ENCODE measurements at regions not wholly inside any gene's neighbourhood (a gene's known extent, or its start where the extent isn't known, plus 50 kb on each side); places are given as distances from the start of the nearest gene placed in this dataset.

DNA sequence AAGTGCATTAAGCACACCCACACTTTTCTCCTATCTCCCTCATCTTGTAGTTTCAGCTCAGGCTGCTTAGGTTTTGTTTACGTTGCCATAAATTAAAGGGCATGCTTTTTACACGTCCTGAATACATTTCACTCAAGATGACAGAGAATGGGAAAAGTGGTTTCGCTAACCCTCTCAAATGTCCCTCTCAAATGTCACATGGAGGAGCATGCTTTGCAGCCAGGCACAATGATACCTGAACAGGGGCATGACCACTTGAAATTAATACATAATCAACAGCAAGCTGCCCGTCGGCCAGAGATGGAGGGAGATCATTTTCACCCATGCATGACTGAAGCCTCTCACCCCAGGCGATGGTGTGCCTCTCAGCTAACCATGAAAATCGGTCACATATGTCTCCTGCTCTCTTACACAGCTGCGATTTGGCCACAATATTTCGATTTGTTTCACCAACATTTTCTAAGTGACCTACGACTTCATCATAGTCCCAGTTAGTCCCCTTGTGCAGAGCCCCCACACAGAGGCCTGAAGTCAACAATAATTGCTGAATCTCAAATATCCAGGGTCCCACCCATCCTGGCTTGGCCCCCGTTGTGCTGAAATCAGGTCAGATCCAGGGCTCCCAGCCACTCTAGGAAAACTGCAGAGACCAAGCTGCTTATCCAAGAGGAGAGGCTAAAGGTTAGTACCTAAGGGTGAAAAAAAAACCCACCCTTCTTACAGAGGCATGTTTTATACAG, 373.9 kb upstream of the NFE2L3 start:
- no peak for DNase-seq (ENCODE audit: low spot score)

DNA sequence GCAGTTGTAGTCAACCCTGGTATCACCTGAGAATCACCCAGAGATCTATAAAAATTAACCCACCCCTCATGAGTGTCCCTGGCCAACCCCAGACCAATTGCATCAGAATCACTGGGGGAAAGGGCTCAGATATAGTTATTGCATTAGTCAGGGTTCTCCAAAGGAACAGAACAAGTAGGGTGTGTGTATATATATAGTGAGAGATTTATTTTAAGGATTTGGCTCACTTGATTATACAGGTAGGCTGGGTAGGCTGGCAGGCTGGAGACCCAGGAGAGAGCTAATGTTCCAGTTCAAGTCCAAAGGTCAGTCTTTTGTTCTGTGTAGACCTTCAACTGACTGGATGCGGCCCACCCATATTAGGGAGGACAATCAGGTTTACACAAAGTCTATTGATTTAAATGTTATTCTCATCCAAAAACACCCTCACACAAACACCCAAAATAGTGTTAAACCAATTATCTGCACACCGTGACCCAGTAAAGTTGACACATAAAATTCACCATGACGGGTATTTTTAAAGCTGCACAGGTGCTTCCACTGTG, 372.9 kb upstream of the NFE2L3 start:
- no peak for DNase-seq (ENCODE audit: low spot score)

DNA sequence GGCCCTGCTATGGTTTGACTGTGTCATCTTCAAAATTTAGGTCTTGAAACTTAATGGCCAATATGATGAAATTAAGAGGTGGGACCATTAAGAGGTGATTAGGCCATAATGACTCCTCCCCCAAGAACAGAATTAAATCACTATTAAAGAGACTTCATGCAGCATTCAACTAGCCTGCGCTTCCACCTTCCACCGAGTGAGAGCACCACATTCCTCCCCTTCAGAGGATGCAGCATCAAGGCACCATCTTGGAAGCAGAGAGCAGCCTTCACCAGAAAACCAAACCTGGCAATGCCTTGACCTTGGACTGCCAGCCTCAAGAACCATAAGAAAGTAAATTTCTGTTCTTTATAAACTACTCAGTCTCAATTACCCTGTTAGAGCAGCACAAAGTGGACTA, 371.1 kb upstream of the NFE2L3 start:
- no peak for DNase-seq (ENCODE audit: low spot score)

DNA sequence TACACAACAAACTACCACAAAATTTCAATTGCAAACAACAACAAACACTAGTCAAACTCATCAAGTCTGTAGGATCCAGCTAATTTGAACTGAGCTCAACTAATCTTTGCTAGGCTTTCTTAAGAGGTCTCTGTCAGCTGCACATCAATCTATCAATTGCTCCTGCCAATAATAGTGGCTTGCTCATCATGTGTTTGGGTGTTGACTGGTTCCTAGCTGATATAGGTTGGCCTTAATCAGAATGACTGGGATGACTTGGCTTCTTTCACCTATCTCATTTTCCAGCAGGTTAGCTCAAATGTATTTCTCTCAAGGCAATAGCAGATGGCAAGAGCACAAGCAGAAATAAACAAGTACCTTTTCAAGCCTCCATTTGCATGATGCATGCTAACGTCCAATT, 370.3 kb upstream of the NFE2L3 start:
- DNase-seq (ENCODE audit: low spot score): no peak

DNA sequence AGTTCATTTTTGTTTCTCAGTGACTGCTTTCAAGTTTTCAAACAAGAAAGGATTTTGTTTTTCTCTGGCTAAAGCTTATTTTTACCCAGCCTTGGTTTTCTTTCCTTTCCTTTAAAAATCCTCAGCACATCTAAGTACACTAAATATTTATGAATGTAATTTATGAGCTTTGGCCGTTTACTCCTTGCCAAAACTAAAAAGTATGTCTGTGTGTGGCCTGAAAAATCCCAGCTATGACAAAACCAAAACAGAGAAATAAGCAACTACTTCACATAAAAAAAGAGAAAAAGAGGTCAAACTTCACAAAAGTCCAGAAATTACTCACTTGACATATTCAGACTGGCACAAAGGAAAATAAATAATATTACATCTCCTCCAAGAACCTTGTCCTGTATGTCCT, 365.1 kb upstream of the NFE2L3 start:
- no peak for DNase-seq (ENCODE audit: low spot score)

DNA sequence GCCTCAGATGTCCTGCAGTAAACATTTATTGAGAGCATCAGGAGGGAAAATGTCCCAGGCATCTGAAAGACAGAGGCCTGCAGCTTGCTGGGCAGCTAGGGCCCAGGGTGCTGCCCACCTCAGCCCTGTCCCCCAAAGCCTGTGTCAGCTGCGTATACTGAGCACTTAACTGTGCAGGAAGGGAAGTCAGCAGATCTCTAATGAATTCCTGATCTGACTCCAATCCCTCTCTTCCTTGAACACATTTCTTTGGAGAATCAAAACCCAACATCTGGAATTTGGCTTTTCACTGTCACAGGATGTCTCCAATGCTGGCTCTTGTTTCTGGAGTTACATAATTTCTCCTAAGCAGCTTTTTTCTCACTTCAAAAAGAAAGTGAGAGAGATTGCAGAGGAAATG, 364.7 kb upstream of the NFE2L3 start:
- DNase-seq (ENCODE audit: low spot score): no peak

DNA sequence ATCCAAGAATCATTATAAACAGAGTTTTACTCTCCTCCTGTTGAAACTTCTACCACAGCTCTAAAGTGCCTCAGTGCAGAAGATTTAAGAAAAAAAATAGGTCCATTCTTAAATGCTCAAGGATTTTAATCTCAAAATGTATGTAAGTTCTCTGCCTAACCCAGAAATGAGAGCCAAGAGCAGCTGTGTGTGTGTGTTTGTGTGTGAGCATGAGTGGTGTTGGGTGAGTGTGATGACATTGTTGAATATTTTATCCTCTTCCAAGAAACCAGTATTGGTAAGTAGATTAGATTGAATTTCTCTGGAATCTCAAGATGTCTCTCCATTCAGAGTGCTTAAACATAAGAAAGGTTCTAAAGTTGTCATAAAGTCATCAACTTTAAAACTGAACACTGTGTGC, 363.6 kb upstream of the NFE2L3 start:
- no peak for DNase-seq (ENCODE audit: low spot score)

DNA sequence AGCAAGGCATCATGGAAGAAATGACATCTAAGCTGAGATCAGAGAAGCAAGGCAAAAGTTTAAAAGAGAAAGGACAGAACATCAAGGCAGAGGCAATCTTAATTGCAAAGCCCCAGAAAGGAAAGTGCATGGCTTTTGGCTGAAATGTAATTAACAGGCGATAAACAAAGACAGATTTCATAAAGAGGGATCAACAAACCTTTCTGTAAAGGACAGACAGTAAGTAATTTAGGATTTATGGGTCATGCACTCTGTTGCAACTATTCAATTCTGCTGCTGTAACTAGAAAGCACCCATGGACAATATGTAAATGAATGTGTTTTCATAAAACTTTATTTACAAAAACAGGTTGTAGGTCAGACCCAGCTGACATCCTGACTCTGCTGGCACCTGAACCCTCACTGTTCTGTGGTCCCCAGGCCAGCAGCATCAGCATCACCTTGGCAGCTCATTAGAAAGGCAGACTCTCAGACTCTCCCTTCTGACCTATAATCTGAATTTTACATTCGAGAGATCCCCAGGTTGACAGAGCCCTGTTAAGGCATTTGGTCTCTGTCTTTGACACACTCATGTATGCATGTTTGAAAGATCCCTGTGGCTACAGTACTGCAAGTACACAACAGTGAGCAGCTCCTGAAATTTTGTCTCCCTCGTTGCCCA, 362.9 kb upstream of the NFE2L3 start:
- DNase-seq (ENCODE audit: low spot score): no peak

DNA sequence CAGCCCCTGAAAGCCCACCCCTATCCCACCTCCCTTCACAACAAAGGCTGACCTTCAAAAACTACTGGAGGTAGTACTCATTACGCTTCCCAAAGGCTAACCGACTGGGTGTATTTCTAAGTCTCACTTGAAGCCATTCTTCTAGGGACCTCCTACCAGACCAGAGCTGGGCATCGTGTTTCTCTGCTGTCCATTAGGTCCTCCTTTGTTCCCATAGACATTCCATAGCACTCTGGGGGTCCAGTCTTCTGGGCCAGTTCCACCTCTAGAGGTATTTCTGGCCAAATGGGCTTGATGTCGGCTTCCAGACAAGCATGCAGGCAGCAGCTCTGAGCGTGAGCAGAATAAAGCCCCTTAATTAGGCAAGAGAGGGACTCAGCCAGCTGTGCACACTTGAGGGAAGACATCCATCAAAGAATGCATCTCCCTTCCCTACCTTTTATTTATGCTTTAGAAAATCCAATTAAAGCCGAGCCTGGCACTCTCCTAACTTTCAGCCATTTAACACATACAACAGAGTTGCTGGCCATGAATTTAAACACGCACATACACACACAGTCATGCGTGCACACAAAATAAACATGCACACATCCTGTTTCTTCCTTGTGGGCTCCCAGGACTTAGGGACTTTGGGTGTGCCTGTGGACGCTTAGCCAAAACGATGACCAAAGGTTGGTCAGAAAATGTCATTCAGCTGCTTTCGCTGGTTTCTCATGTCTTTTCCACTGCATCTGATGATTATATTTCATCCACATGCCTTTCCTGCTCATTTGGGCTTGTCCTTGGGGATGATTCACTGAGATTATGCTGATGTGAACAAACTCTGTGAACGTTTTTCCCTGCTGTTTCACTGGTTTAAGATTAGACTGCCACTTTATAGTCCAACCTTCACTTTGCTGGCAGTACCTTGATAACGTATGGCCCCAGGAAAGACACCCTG, 362.0 kb upstream of the NFE2L3 start:
- no peak for DNase-seq (ENCODE audit: low spot score)

DNA sequence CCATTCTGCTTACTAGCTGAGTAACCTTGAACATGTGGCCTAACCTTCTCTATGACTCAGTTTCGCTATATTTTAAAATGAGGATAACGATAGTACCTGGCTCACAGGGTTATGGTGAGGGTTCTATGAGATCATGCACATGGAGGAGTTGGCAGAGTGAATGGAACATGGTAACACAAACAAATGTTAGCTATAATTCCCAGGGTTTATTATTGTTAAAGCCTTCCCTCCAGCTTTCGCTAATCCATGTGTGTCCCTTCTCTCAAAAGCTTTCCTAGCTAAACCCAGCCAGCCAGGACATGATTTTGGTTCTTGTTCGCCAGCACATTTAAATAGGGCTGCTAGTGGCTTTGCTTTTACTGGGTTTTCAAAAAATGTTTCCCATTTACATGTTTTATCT, 361.0 kb upstream of the NFE2L3 start:
- no peak for DNase-seq (ENCODE audit: low spot score)

DNA sequence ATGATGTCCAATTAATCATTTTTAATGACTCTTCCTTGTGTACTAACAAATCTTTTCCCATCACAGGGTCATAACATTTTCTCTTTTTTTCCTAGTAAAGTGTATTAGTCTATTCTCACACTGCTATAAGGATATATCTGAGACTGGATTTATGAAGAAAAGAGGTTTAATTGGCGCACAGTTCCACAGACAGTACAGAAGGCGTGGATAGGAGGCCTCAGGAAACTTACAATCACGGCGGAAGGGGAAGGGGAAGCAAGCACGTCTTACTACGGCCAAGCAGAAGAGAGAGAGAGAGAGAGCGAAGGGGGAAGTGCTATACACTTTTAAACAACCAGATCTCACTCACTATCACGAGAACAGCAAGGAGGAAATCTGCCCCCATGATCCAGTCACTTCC, 359.4 kb upstream of the NFE2L3 start:
- DNase-seq (ENCODE audit: low spot score): no peak

DNA sequence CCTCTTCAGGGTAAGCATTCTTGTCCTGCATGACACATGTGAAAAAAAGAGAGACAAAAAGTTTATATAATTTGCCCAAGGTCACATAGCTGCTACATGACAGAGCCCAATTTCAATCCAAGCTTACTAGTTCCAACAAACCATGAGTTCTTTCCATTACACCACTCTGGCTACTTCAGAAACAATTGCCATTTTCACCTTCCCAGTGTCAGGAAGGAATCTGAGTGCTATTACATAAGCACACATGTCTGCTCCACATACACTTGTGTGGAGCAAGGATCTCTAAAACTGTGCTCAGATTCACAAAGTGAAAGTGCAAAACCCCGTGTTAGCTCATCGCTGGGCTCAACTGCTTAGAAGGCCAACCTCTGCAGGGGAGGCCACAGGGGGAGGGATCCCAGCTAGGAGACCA, 356.2 kb upstream of the NFE2L3 start:
- DNase-seq (ENCODE audit: low spot score): no peak

DNA sequence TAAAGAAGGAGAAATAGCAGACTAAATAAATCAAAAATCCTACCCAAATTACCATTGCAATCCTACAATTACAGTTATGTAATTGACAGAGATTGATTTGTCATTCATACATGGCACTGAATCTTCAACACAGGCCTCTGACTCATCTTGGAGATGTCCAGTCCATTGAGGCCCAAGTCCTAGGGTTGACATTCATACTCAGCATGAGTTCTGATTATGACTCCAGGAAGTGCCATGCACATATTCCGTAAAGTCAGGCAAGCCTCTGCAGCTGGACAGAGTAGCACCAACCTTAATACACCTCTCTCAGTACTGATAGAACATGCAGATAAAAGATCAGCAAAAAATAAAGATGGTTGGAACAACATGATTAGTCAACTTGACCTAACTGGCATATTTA, 353.7 kb upstream of the NFE2L3 start:
- no peak for DNase-seq (ENCODE audit: low spot score)

DNA sequence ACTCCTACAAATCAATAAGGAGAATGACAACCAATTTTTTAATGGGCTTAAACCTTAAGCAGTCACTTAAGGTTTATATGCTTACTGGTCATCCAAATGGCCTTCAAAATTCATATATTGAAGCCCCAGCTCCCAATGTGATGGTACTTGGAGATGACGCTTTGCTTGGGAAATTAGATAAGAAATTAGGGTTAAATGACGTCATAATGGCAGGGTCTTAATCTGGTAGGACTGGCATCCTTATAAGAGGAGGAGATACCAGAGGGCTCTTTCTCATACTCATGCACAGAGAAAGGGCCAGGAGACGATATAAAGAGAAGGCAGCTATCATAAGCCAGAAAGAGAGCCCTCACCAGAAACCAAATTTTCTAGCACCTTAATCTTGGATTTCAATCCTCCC, 350.8 kb upstream of the NFE2L3 start:
- DNase-seq (ENCODE audit: low spot score): no peak

DNA sequence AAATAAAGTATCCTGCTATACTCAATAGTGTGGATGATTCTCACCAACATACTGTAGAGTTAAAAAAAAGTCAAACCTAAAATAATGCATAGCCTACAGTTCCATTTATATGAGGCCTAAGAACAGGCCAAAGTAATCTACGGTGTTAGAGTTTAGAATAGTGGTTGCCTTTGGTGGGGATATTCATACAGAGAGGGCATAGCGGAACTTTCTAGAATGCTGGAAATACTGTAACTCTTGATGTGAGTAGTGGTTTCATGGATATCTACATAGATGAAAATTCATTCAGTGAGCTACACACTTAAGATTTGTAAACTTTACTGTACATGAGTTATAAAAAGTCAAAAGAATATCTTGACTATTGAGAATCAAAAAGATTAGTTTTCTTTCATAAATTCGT, 349.9 kb upstream of the NFE2L3 start:
- no peak for DNase-seq (ENCODE audit: low spot score)

DNA sequence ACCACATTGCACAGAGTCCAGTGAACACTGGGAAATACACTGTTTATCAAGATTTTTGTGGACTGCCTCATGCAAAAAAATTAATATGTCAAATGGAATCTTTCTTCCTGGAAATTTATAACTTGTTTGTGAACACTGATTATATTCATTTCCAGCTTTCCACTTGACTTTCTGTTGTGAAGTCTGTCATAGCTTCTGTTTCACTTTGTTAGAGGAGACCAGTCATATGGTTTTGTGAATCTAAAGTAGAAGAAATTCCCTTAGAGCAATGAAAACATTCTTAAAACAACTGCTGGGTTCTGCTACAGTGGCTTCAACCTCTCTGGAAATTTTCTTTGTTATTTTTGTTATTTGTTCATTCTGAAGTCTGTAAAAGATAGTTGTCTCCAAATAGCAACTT, 349.5 kb upstream of the NFE2L3 start:
- DNase-seq (ENCODE audit: low spot score): no peak

DNA sequence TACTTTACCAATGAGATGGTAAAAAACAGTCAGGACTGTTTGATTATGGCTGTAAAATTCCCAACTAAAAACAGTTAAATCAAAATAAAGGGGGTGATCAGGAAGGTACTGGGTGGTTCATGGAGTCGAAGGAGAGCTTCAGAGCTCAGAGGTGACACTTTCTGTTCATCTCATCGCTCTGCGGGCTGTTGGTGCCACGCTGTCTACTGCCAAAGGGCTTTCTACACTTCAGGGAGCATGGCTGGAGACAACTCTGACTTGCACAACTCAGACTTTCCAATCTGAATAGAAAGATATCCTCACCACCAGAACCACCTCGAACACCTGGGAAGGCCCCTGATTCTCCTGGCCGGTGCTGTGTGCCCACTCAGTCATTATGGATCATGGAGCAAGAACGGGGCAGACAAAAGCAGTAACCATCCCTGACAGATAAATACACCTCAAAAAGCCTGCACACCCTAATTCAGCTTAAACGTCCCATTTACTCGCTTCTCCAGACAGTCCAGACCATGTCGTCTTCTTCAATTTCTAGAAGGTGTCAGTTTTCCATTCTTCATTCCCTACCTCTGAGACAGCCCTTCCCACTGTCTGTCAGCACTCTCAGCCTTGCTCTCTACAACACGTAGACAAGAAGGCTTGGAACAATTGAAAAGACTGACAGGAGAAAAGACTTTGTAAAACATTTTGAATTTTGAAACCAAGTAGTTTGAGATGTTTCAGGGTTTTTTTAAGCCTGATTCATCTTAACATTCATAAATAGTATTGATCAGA, 348.7 kb upstream of the NFE2L3 start:
- DNase-seq (ENCODE audit: low spot score): no peak

DNA sequence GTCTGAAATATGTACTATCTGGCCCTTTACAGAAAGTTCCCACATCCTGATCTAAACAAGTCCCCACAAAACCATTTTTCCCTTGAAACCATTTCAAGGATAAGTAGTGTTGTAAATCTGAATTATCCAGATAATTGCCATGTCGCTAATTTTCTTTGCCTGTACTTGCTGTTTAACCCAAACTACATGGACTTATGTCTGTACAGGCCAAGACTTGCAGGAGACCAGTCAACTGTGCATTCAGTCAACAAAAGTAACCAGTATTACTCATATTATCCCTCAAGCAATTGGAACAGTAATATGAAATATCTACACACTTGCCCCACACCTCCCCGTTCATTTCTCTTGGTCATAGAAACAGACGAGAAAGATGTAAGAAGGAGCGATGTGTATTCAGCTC, 347.8 kb upstream of the NFE2L3 start:
- no peak for DNase-seq (ENCODE audit: low spot score)

DNA sequence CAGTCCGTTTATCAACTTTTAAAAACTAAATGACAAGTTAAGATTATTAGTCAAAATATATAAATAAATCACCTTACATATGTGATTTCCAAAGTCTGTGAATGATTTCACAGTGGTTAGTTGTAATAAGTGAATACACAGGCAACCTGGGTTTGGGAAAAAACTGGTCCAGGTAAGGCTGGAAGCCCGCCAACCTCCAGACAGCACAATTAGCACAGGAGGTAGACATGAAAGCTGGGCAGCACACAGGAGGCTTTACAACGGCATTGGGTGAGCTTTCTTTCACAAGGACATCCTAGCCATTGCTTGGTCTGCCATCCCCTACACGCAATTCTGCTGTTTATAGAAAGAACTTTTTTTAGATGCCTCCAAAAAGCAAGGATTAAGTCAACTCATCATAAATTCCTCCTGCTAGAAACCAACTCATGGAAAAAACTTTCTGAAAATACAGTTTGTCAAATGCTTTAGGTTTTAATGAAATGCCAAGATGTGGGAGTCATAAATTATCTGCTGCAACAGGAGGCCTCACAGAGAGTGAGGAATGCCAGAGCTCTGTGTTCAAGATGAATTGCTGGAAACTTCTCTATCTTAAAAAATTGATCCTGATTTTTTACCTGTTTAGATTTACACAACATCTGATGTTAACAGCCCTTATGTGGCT, 346.8 kb upstream of the NFE2L3 start:
- no peak for DNase-seq (ENCODE audit: low spot score)

DNA sequence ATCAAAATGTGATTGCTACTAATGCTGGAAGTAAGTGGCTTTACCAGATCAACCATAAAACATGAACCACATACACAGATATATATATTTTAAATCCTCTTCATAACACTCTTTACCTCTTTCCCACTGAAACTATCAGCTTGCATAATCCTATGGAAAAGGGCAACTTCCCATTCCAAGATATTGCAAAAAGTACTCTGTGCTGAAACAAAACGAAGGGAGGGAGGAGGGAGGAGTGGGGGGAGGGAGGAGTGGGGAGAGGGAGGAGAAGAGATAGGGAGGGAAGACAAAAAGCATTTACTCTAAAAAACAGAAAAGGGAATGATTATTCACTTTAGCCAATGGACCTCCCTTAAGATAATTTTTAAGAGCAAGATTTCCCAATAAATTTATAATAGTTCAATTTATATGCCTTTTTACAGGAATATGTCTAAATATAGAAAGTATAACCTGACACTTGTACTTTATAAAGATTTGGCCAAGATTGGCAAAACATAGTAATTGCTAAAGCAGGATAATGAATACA, 344.8 kb upstream of the NFE2L3 start:
- DNase-seq (ENCODE audit: low spot score): no peak

DNA sequence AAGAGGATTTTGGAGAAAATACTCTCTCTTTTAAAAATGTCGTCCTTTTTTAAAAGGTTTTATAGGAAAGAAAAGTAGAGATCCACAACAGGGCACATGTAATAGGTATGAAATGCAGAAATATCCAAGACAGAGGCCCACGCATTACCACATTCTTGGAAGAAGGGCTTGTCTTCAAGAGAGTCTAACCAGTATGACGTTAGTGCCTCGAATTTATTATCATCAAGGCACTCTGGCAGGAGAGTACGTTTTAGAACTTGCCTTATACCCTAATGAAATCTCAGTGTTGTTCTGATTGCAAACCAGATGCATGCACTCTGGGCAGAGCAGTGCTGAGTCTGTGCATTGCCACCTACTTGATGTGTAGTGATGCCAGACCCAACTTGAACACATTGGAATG, 342.6 kb upstream of the NFE2L3 start:
- DNase-seq (ENCODE audit: low spot score): no peak
